Activated CD8-positive, alpha-beta T cell treated with anti-CD3 and anti-CD28 coated beads for 36 hours (primary cell): ENCODE measurements at regions not wholly inside any gene's neighbourhood (a gene's known extent, or its start where the extent isn't known, plus 50 kb on each side); places are given as distances from the start of the nearest gene placed in this dataset.

Source experiments
- ATAC-seq: fragments of 200-7000 bp; cut with Tn5 transposase; one replicate; pipeline ENCODE4 v1.10.0; 2021; ENCODE audit warnings: mild to moderate bottlenecking, moderate library complexity
- CTCF ChIA-PET: fragments of 350-600 bp; sonication (Branson Sonifier 250); formaldehyde crosslinking; loops from one replicate; lab custom pipeline; 2021; ENCODE audit warnings: antibody characterized with exemption; lab: Charles Lee
- POLR2A ChIA-PET: fragments of 350-600 bp; sonication (Branson Sonifier 250); formaldehyde crosslinking; loops from one replicate; lab custom pipeline; 2021; ENCODE audit warnings: antibody characterized with exemption; lab: Charles Lee
- DNase-seq: peaks from one replicate; pipeline ENCODE4 v3.0.0-alpha.2; 2020
- H3K27ac Mint-ChIP-seq: one replicate; pipeline ENCODE4 v1.8.0; 2021; ENCODE audit warnings: mild to moderate bottlenecking, mixed read lengths
- H3K27me3 Mint-ChIP-seq: one replicate; pipeline ENCODE4 v1.8.0; 2021; ENCODE audit warnings: mixed read lengths
- H3K36me3 Mint-ChIP-seq: one replicate; pipeline ENCODE4 v1.8.0; 2021; ENCODE audit warnings: low read depth, mixed read lengths
- H3K4me1 Mint-ChIP-seq: one replicate; pipeline ENCODE4 v1.8.0; 2021; ENCODE audit warnings: low read depth, mixed read lengths
- H3K4me3 Mint-ChIP-seq: one replicate; pipeline ENCODE4 v1.8.0; 2021; ENCODE audit warnings: mild to moderate bottlenecking, moderate library complexity, mixed read lengths
- H3K9me3 Mint-ChIP-seq: one replicate; pipeline ENCODE4 v1.8.0; 2021; ENCODE audit warnings: mixed read lengths
- intact Hi-C: fragments of 100-400 bp; cut with micrococcal nuclease; formaldehyde crosslinking; loops from one replicate; pipeline ENCODE4 v1.10.0; 2022
- TF ChIP-seq, protein P1 (sequence below): fragments of 200-600 bp; IDR thresholded peaks from one replicate; pipeline ENCODE4 v1.8.0; 2022; ENCODE audit warnings: antibody characterized with exemption, mild to moderate bottlenecking

DNA sequence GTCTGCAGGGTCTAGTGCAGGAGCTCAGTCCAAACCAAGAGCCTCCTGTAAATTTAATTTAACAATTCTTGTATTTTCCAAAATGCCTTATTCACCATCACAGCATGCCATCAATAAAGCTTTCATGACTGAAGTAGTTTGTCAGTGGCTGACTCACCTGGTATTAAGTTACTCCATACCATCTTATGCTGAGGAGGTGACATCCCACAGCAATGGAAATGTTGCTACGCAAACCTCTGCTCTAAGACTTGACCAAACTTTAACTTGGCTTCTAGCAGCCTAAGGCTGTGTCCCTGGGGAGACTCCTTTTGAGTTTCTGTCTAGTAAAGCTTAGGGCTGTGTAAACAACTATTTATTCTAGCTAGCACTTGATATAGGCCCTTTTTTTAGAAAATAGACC lies 1231.3 kb upstream of the CDH18 start:
- Mint-ChIP-seq H3K4me1 (no peaks in the 10 kb centered on the region), H3K36me3 (no peaks in the 10 kb centered on the region), H3K27ac (no peak overlapping the region), H3K4me3 (no peak overlapping the region), H3K9me3 (peaks cover 16% of the 10 kb centered on the region), H3K27me3 (no peaks in the 10 kb centered on the region)
- ATAC-seq (no peak), DNase-seq (no peak)
- CTCF ChIA-PET: no interaction called here
- POLR2A ChIA-PET: no interaction called here
- intact Hi-C loops: no loop called here
- TF ChIP-seq, protein P1, sequence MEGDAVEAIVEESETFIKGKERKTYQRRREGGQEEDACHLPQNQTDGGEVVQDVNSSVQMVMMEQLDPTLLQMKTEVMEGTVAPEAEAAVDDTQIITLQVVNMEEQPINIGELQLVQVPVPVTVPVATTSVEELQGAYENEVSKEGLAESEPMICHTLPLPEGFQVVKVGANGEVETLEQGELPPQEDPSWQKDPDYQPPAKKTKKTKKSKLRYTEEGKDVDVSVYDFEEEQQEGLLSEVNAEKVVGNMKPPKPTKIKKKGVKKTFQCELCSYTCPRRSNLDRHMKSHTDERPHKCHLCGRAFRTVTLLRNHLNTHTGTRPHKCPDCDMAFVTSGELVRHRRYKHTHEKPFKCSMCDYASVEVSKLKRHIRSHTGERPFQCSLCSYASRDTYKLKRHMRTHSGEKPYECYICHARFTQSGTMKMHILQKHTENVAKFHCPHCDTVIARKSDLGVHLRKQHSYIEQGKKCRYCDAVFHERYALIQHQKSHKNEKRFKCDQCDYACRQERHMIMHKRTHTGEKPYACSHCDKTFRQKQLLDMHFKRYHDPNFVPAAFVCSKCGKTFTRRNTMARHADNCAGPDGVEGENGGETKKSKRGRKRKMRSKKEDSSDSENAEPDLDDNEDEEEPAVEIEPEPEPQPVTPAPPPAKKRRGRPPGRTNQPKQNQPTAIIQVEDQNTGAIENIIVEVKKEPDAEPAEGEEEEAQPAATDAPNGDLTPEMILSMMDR: no peak

DNA sequence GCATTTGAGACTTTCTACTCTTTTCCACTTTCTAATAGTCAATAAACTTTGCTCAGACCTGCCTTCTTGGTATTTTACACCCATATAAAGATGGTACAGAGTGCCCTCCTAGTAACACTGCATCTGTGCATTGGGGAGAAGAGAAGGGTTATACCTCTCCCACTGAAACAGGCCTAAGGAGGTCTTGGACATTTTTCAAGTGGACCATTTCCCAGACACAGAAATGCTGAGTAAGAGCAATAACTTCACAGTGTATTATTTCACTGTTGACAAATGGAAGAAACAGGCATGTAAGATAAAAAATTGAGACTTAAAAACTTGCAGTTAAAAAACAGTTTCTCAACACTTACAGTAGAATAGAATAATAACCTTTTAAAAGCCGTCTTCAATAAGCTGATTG lies 1224.0 kb upstream of the CDH18 start:
- no peaks in the 10 kb centered on the region for H3K36me3 Mint-ChIP-seq
- H3K9me3 Mint-ChIP-seq: peaks cover 11% of the 10 kb centered on the region
- TF ChIP-seq, protein P1: no peak
- no peaks in the 10 kb centered on the region for H3K27me3 Mint-ChIP-seq
- ChIA-PET POLR2A (no interaction called here), CTCF (no interaction called here)
- no peak for DNase-seq
- no peak overlapping the region for H3K4me3 Mint-ChIP-seq
- no peak for ATAC-seq
- no peak overlapping the region for H3K27ac Mint-ChIP-seq
- no peaks in the 10 kb centered on the region for H3K4me1 Mint-ChIP-seq
- intact Hi-C loops: no loop called here

GRCh38 chr5:21209409-21209808 lies 1221.4 kb upstream of the CDH18 start:
- Mint-ChIP-seq H3K36me3 (no peaks in the 10 kb centered on the region), H3K27ac (no peak overlapping the region), H3K27me3 (no peaks in the 10 kb centered on the region), H3K4me3 (no peak overlapping the region), H3K9me3 (peaks cover 8% of the 10 kb centered on the region), H3K4me1 (no peaks in the 10 kb centered on the region)
- TF ChIP-seq, protein P1: no peak
- intact Hi-C loops: no loop called here
- DNase-seq (no peak), ATAC-seq (no peak)
- POLR2A ChIA-PET: no interaction called here
- CTCF ChIA-PET: no interaction called here

GRCh38 chr5:21199087-21199486 lies 1211.1 kb upstream of the CDH18 start:
- Mint-ChIP-seq H3K36me3 (no peaks in the 10 kb centered on the region), H3K4me1 (no peaks in the 10 kb centered on the region), H3K27ac (no peak overlapping the region), H3K9me3 (peaks cover 10% of the 10 kb centered on the region), H3K4me3 (no peak overlapping the region), H3K27me3 (no peaks in the 10 kb centered on the region)
- TF ChIP-seq, protein P1: no peak
- ATAC-seq: no peak
- ChIA-PET CTCF (no interaction called here), POLR2A (no interaction called here)
- DNase-seq: no peak
- intact Hi-C loops: no loop called here

DNA sequence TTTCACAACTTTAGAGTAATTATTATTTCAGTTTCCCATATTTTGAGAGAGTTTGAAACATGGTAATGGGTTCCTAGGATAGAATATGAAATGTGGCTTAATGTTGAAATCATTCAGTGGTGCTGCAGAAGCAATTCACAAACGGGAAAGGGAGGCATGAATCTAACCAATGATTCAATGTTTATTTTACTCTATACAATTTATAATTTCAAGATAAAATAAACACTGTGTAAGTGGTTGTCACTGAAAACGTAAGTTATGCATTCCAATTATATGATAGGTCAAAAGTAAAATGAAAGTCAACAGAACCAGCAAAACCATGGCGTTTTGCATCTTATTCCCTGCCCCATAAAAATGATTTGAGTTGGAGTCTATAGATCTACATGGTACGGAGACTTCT lies 1207.1 kb upstream of the CDH18 start:
- TF ChIP-seq, protein P1: no peak
- H3K4me1 Mint-ChIP-seq: no peaks in the 10 kb centered on the region

More for the DNA sequence above, 1207.1 kb upstream of the CDH18 start:
- H3K9me3 Mint-ChIP-seq: peaks cover 10% of the 10 kb centered on the region
- no peak for ATAC-seq
- POLR2A ChIA-PET: no interaction called here
- no peaks in the 10 kb centered on the region for H3K27me3 Mint-ChIP-seq
- no peak overlapping the region for H3K4me3 Mint-ChIP-seq
- DNase-seq: no peak
- H3K36me3 Mint-ChIP-seq: no peaks in the 10 kb centered on the region
- CTCF ChIA-PET: no interaction called here
- intact Hi-C loops: no loop called here
- H3K27ac Mint-ChIP-seq: no peak overlapping the region
